Neural progenitor cell (in vitro differentiated cells): ENCODE measurements at regions not wholly inside any gene's neighbourhood (a gene's known extent, or its start where the extent isn't known, plus 50 kb on each side); places are given as distances from the start of the nearest gene placed in this dataset.

Source experiments
- DNase-seq: peaks from one replicate; pipeline ENCODE4 v3.0.0-alpha.2; 2016; ENCODE audit warnings: low spot score
- H2AFZ ChIP-seq: fragments of 200-600 bp; sonication (generic); replicated peaks from 2 replicates; pipeline ENCODE4 v1.6.1; 2016; ENCODE audit warnings: antibody characterized with exemption
- H3F3A ChIP-seq: fragments of 200-600 bp; sonication (generic); 2 replicates; pipeline ENCODE4 v1.6.1; 2016; ENCODE audit warnings: antibody characterized with exemption, low read depth
- H3K27ac ChIP-seq: fragments of 200-600 bp; sonication (generic); 2 replicates; pipeline ENCODE4 v1.5.1; 2016; ENCODE audit warnings: mild to moderate bottlenecking
- H3K27me3 ChIP-seq: fragments of 200-600 bp; sonication (generic); 2 replicates; pipeline ENCODE4 v1.6.1; 2016; ENCODE audit warnings: mild to moderate bottlenecking, moderate library complexity
- H3K36me3 ChIP-seq: fragments of 200-600 bp; sonication (generic); 2 replicates; pipeline ENCODE4 v1.5.1; 2016
- H3K4me1 ChIP-seq: fragments of 200-600 bp; sonication (generic); 2 replicates; pipeline ENCODE4 v1.6.1; 2016; ENCODE audit warnings: mixed run types
- H3K4me2 ChIP-seq: fragments of 200-600 bp; sonication (generic); 2 replicates; pipeline ENCODE4 v1.6.1; 2016
- H3K4me3 ChIP-seq: fragments of 200-600 bp; sonication (generic); 2 replicates; pipeline ENCODE4 v1.5.1; 2016
- H3K79me2 ChIP-seq: fragments of 200-600 bp; sonication (generic); 2 replicates; pipeline ENCODE4 v1.6.1; 2016; ENCODE audit warnings: low read depth
- H3K9ac ChIP-seq: fragments of 200-600 bp; sonication (generic); 2 replicates; pipeline ENCODE4 v1.6.1; 2016
- H3K9me3 ChIP-seq: fragments of 200-600 bp; sonication (generic); 2 replicates; pipeline ENCODE4 v1.5.1; 2016; ENCODE audit warnings: low read depth
- H4K20me1 ChIP-seq: fragments of 200-600 bp; sonication (generic); 2 replicates; pipeline ENCODE4 v1.6.1; 2016; ENCODE audit warnings: low read depth
- H3K27ac Mint-ChIP-seq: 3 replicates; pipeline ENCODE4 v1.8.0; 2021; ENCODE audit warnings: mixed read lengths
- H3K27me3 Mint-ChIP-seq: 2 replicates; pipeline ENCODE4 v1.8.0; 2022; ENCODE audit warnings: low read depth, mild to moderate bottlenecking, inconsistent platforms, moderate library complexity, mixed read lengths; ENCODE audit not compliant: insufficient read depth
- H3K36me3 Mint-ChIP-seq: 3 replicates; pipeline ENCODE4 v1.8.0; 2021; ENCODE audit warnings: mixed read lengths
- H3K4me1 Mint-ChIP-seq: 3 replicates; pipeline ENCODE4 v1.8.0; 2021; ENCODE audit warnings: mixed read lengths
- H3K4me3 Mint-ChIP-seq: 3 replicates; pipeline ENCODE4 v1.8.0; 2021; ENCODE audit warnings: mild to moderate bottlenecking, moderate library complexity, mixed read lengths
- H3K9me3 Mint-ChIP-seq: 3 replicates; pipeline ENCODE4 v1.8.0; 2020; ENCODE audit warnings: mixed read lengths
- EZH2 ChIP-seq: fragments of 200-600 bp; sonication (generic); IDR thresholded peaks from 2 replicates; pipeline ENCODE4 v1.6.1; 2017; ENCODE audit warnings: antibody characterized with exemption, mild to moderate bottlenecking, moderate library complexity
- EZH2phosphoT487 ChIP-seq: fragments of 200-600 bp; sonication (generic); IDR thresholded peaks from 2 replicates; pipeline ENCODE4 v1.6.1; 2017; ENCODE audit warnings: antibody characterized with exemption
- TF ChIP-seq, protein P1 (sequence below): fragments of 200-600 bp; sonication (generic); IDR thresholded peaks from 2 replicates; pipeline ENCODE4 v1.5.1; 2017; ENCODE audit warnings: antibody characterized with exemption, mild to moderate bottlenecking

DNA sequence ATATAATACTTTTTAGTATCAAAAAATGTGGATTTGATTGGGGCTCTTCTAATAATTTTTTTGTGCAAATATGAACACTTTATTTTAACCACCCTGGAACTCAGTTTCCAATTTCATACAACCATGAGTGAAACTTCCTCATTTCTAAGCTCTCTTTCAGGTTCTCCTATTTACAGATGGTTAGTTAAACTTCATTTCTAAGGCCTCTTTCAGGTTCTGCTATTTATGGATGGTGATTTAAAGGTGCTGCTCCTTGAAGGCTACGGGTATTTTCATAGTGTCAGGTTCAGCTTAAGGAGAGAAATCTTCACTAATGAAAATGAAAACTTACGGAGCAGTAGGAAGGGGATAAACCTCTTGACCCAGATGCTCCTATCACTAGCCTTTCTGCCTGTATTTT lies 568.3 kb downstream of the KIF20B start:
- no peaks in the 10 kb centered on the region for H3K27me3 Mint-ChIP-seq
- no peak overlapping the region for H3K27ac ChIP-seq
- H3K79me2 ChIP-seq: no peaks in the 10 kb centered on the region
- H3K4me1 ChIP-seq: no peaks in the 10 kb centered on the region
- H3K4me2 ChIP-seq: no peak overlapping the region
- H3K4me3 Mint-ChIP-seq: no peak overlapping the region
- H3K36me3 ChIP-seq: no peaks in the 10 kb centered on the region
- DNase-seq: no peak
- H3K4me3 ChIP-seq: no peak overlapping the region
- H2AFZ ChIP-seq: no peak overlapping the region
- no peak overlapping the region for H3K9ac ChIP-seq
- H3K27me3 ChIP-seq: no peaks in the 10 kb centered on the region
- no peaks in the 10 kb centered on the region for H3K36me3 Mint-ChIP-seq
- TF ChIP-seq, protein P1, sequence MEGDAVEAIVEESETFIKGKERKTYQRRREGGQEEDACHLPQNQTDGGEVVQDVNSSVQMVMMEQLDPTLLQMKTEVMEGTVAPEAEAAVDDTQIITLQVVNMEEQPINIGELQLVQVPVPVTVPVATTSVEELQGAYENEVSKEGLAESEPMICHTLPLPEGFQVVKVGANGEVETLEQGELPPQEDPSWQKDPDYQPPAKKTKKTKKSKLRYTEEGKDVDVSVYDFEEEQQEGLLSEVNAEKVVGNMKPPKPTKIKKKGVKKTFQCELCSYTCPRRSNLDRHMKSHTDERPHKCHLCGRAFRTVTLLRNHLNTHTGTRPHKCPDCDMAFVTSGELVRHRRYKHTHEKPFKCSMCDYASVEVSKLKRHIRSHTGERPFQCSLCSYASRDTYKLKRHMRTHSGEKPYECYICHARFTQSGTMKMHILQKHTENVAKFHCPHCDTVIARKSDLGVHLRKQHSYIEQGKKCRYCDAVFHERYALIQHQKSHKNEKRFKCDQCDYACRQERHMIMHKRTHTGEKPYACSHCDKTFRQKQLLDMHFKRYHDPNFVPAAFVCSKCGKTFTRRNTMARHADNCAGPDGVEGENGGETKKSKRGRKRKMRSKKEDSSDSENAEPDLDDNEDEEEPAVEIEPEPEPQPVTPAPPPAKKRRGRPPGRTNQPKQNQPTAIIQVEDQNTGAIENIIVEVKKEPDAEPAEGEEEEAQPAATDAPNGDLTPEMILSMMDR: no peak
- no peak for TF ChIP-seq EZH2phosphoT487
- no peak for TF ChIP-seq EZH2
- no peaks in the 10 kb centered on the region for H4K20me1 ChIP-seq
- no peak overlapping the region for H3K27ac Mint-ChIP-seq
- no peaks in the 10 kb centered on the region for H3K9me3 ChIP-seq
- H3F3A ChIP-seq: no peaks in the 10 kb centered on the region
- no peaks in the 10 kb centered on the region for H3K4me1 Mint-ChIP-seq
- H3K9me3 Mint-ChIP-seq: no peaks in the 10 kb centered on the region

GRCh38 chr10:90274721-90275468 lies 573.5 kb downstream of the KIF20B start:
- H3K27me3 Mint-ChIP-seq: no peaks in the 10 kb centered on the region
- H3K36me3 Mint-ChIP-seq: no peaks in the 10 kb centered on the region
- DNase-seq: peak; percentile 2
- Histone ChIP-seq H3K4me1 (no peaks in the 10 kb centered on the region), H2AFZ (no peak overlapping the region), H3K27me3 (no peaks in the 10 kb centered on the region), H3K9me3 (no peaks in the 10 kb centered on the region), H3K79me2 (no peaks in the 10 kb centered on the region), H3K36me3 (no peaks in the 10 kb centered on the region), H4K20me1 (no peaks in the 10 kb centered on the region), H3K4me3 (no peak overlapping the region), H3K27ac (no peak overlapping the region), H3F3A (no peaks in the 10 kb centered on the region), H3K9ac (no peak overlapping the region), H3K4me2 (no peak overlapping the region)
- H3K27ac Mint-ChIP-seq: no peak overlapping the region
- no peak overlapping the region for H3K4me3 Mint-ChIP-seq
- H3K4me1 Mint-ChIP-seq: no peaks in the 10 kb centered on the region
- no peaks in the 10 kb centered on the region for H3K9me3 Mint-ChIP-seq
- TF ChIP-seq EZH2 (no peak), EZH2phosphoT487 (no peak)
- TF ChIP-seq, protein P1: no peak

- H4K20me1 ChIP-seq: no peaks in the 10 kb centered on the region
- no peak overlapping the region for H3K27ac ChIP-seq
- H3K4me2 ChIP-seq: no peak overlapping the region
- DNase-seq: no peak
- H3K36me3 ChIP-seq: no peaks in the 10 kb centered on the region
- Mint-ChIP-seq H3K4me1 (no peaks in the 10 kb centered on the region), H3K36me3 (no peaks in the 10 kb centered on the region), H3K27ac (no peak overlapping the region), H3K9me3 (no peaks in the 10 kb centered on the region), H3K27me3 (no peaks in the 10 kb centered on the region), H3K4me3 (no peak overlapping the region)
- H3K27me3 ChIP-seq: no peaks in the 10 kb centered on the region
- no peaks in the 10 kb centered on the region for H3K4me1 ChIP-seq
- H3K9me3 ChIP-seq: no peaks in the 10 kb centered on the region
- no peak for TF ChIP-seq EZH2
- TF ChIP-seq EZH2phosphoT487: no peak
- TF ChIP-seq, protein P1: no peak
- H3K4me3 ChIP-seq: no peak overlapping the region
- no peak overlapping the region for H2AFZ ChIP-seq
- H3K79me2 ChIP-seq: no peaks in the 10 kb centered on the region
- no peaks in the 10 kb centered on the region for H3F3A ChIP-seq
- no peak overlapping the region for H3K9ac ChIP-seq
These were observed 575.6 kb downstream of the KIF20B start for GRCh38 chr10:90276894-90277475.
